NCI-H1436 (cell line): ENCODE measurements at regions not wholly inside any gene's neighbourhood (a gene's known extent, or its start where the extent isn't known, plus 50 kb on each side); places are given as distances from the start of the nearest gene placed in this dataset.
A peak's percentile ranks its signal among the peaks of the same experiment; 100 is the strongest.

Experiments used
- DNase-seq: peaks from one replicate; lab custom pipeline; 2025; lab: John Stamatoyannopoulos, UW

GRCh38 chr11:134529212-134530096 lies 117.4 kb upstream of the B3GAT1 start:
- no peak for DNase-seq

GRCh38 chr11:134528453-134528852 lies 116.4 kb upstream of the B3GAT1 start:
- DNase-seq, result no peak

DNA sequence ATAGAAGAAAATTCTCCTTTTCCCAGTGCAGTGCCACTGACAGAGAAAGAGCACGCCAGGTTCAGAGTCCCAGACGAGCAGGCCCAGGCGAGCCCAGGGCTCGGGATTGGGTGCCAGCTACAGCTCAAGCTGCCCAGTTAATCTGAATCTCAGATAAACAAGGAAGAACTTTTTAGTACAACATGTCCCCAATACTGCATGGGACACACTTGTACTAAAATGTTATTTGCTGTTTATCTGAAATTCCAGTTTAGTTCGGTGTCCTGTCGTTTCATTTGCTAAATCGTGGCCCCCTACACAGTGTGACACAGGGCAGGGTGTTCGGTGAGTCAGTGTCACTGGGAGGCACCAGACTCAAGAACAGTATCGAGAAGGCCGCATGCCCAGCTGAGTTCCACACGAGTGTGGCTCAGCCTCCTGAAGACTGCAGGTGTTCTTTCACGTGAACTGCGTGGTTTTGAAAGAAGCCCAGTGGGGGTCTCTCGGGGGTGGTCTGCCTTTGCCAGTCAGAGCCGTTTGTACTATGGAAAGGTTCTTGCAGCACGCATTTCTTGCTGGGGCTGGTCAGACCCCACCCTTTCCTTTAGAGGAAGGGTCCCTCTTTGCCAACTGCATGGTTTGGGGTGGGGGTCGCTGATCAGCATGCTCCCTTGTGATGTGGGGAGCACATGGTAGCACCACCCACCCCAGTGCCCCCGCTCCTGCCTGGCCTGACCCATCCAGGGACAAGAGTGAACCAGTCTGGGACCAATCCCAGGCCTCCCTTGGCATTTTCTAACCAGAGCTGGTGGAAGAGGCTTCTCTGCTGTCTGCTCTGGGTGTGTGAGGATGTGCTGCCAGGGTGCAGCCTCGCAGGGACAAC lies 115.6 kb upstream of the B3GAT1 start:
- DNase-seq, result no peak

- DNase-seq, result no peak
Observed at GRCh38 chr11:134524896-134525845, 113.1 kb upstream of the B3GAT1 start.

DNA sequence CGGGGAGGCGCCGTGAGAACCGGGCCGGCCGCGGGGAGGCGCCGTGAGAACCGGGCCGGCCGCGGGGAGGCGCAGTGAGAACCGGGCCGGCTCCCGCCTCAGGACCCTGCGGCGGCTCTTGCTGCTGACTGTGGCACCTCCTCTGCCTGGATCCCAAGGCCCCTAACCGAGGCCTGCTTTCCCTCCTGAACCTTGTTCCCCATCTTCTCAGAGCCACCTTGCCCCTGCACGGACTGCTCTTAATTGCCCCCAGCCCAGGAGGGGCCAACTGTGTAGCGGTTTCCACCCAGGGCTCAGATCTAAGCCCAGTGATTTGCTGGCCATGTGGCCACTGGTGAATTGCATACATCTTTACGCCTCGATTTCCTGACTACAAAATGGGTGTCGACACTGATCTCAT lies 112.2 kb upstream of the B3GAT1 start:
- DNase-seq, result no peak

DNA sequence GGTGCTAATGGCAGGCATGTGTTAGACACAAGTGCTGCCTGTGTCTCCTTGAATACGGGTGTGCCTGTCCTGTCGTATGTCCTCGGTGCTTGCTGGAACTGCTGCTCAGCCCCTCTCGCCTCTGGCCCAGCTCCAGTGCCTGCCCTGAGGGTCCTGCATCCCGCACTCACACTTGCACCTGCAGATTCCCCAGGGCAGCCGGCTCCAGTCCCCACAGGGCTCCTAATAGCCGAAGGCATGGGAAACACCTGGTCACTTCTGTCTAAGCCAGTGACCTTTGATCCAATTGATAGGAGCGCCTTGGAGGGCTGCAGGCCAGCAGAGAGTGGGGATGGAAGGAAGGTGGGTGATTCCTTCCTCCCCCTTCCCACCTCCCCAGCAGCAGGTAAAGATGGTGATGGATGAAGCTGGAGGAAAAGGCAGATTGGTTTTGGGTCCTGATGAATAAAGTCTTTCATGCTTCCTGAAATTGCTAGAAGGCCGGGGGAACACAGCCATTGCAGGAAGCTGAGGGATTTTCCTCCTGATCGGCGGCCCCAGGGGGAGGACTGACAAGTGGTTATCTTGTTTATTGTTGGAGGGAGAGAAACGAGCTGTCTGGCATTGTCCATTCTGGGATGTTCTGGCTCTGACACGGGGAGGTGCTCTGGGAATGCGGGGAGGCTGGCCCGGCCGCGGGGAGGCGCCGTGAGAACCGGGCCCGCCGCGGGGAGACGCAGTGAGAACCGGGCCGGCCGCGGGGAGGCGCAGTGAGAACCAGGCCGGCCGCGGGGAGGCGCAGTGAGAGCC lies 110.9 kb upstream of the B3GAT1 start:
- DNase-seq, result no peak

DNA sequence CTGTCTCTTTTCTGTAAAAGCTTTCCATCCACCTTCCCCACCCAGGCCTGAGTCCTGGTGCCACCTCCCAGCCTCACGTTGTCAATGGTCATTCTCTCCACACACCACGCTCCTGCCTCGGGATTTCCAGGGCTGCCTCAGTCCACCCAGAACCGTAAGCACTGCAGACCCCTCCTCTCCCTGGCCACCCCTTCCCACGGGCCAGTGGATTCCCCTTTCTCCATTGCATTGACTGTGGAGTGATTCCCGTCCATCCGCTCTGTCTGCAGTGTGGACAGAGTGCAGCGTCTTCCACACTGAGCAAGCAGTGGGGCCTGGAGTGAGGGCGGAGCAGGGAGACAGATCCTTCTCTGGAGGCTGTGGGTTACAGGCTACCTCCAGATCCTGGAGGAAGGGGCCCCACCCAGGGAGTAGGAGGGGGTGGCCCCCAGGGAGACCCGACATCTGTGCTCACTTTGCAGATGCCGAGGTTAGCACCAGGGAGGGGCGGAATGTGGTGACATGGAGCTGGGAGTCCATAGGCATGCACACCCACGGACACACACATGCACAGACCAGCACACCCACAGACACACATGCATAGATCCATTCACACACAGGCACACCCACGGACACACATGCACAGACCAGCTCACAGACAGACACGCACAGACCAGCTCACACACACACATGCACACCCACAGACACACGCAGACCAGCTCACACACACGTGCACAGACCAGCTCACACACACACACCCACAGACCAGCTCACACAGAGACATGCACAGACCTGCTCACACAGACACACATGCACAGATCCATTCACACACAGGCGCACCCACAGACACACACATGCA lies 109.6 kb upstream of the B3GAT1 start:
- no peak for DNase-seq

- no peak for DNase-seq
Observed at GRCh38 chr11:134521001-134521400, 109.0 kb upstream of the B3GAT1 start.

DNA sequence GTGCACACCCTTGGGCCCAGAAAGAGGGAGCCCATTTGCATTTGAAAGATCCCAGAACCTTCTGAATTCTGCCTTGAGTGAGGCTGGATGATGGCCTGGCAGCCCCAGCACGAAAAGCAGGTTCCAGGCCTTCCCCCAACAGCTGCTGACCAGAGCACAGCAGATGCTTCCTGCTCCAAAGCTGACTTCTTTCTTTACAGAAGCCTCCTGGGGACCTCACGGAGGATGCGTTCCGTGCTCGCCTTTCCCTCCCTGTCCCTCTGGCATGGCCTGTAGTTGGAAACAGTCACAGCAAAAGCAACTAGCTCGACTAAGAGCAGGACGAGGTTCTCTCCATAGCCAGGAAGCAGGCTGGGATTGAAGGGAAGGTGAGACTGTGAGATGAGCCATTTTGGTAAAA lies 107.7 kb upstream of the B3GAT1 start:
- DNase-seq, result no peak

GRCh38 chr11:134519390-134519750 lies 107.3 kb upstream of the B3GAT1 start:
- DNase-seq, result no peak

- no peak for DNase-seq
Observed at GRCh38 chr11:134518616-134519389, 106.8 kb upstream of the B3GAT1 start.

- DNase-seq, result no peak
Observed at GRCh38 chr11:134517621-134518293, 105.7 kb upstream of the B3GAT1 start.

DNA sequence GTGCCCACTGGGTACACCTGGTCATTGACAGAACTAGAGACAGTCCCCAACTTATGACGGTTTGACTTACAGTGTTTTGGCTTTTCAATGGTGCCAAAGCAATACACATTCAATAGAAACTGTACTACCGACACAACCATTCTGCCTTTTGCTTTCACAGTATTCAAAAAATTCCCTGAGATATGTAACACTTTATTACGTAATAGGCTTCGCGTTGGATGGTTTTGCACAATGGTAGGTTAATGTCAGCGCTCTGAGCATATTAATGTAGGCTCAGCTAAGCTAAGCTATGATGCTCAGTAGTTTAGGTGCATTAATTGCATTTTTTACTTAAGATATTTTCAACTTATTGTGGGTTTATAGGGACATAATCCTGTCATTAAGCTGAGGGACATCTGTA lies 105.1 kb upstream of the B3GAT1 start:
- DNase-seq, result no peak

GRCh38 chr11:134516529-134516928 lies 104.5 kb upstream of the B3GAT1 start:
- DNase-seq, result peak; percentile 57

- no peak for DNase-seq
Observed at GRCh38 chr11:134515081-134515960, 103.3 kb upstream of the B3GAT1 start.

DNA sequence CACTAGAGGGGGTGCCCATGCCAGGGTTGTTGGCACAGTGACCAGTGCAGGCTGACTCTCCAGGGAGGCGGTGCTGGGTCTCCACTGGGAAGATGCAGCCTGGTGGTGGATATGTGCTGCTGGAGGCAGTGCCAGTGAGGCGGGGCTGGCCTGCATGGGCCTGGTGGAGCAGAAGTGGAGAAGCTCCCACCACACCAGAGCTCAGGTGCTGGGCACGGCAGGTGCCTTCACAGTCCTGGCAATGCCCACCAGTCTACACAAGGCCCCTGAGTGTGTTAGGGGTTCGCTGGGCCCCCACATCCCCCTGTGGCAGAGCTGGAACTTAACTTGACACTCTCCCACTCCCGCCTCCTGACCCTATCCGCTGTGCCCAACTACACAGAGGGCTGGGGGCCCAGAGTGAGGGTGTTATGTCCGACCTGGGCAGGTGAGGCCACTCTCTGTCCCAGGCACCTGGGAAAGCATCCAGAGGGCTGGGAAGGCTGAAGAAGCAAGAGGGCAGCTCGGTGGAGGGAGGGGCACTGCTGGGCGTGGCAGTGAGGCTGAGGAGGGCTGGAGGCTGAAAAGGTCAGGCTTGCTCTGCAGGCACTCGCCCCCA lies 102.4 kb upstream of the B3GAT1 start:
- DNase-seq, result no peak

DNA sequence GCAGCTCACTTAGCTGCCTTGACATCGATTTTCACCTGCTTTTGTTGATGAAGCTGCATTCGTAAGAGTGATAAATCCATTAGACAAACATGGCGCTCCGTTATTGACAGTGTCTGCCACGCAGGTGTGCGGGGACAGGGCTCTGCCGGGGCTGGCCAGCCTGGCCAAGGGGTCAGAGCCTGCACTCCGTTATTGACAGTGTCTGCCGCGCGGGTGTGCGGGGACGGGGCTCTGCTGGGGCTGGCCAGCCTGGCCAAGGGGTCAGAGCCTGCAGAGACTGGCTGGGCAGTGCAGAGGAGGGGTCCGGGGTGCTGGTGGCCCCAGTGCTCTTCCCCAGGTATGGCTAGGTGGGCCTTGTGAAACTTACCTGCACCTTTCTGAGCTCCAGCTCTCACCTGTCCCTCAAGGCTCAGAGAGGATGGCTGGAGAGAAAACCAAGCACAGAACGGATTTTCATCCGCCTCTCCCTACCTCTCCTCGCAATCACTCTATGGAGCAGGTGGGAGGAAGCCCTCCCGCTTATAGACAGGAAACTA lies 101.6 kb upstream of the B3GAT1 start:
- no peak for DNase-seq
